ENCODE measurements at regions not wholly inside any gene's neighbourhood (a gene's known extent, or its start where the extent isn't known, plus 50 kb on each side); places are given as distances from the start of the nearest gene placed in this dataset.

DNA sequence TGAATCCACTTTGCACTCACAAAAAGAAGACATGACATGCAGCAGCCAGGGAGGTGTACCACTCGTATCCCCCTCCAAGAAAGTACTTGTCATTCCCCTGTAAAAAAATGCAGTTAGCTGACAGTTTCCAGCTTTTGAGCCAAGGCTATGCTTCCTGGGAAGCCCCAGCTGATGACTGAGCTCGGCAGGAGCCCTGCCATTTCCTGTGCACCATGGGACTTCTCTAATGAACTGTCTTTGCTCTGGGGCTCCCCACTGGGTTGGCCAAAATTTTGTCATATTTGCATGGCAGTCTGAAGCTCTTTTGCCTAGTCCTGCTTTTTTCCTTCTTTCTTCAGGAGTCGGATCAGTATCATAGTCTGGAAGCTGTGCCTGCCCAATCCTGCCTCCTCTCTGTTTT, 104.5 kb upstream of the MAOA start:
- TF ChIP-seq, protein P1, sequence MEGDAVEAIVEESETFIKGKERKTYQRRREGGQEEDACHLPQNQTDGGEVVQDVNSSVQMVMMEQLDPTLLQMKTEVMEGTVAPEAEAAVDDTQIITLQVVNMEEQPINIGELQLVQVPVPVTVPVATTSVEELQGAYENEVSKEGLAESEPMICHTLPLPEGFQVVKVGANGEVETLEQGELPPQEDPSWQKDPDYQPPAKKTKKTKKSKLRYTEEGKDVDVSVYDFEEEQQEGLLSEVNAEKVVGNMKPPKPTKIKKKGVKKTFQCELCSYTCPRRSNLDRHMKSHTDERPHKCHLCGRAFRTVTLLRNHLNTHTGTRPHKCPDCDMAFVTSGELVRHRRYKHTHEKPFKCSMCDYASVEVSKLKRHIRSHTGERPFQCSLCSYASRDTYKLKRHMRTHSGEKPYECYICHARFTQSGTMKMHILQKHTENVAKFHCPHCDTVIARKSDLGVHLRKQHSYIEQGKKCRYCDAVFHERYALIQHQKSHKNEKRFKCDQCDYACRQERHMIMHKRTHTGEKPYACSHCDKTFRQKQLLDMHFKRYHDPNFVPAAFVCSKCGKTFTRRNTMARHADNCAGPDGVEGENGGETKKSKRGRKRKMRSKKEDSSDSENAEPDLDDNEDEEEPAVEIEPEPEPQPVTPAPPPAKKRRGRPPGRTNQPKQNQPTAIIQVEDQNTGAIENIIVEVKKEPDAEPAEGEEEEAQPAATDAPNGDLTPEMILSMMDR (optimal IDR thresholded peaks at IDR 0.05 in 1 of 3, IDR thresholded peaks at IDR 0.05 in 1 of 3, conservative IDR thresholded peaks at IDR 0.05 in 1 of 3; ENCODE audit: extremely low read depth in 1 of 3, insufficient read depth in 2 of 3, low read length in 3 of 3), result no peak
- no peak for TF ChIP-seq EZH2 (IDR thresholded peaks at IDR 0.05; ENCODE audit: low read length)
